ENCODE measurements at regions not wholly inside any gene's neighbourhood (a gene's known extent, or its start where the extent isn't known, plus 50 kb on each side); places are given as distances from the start of the nearest gene placed in this dataset.
"Not testable (repeated sequence)": the region's sequence is repeated elsewhere in the genome, so short reads cannot be mapped to it uniquely, and the experiment has no call there.

DNA sequence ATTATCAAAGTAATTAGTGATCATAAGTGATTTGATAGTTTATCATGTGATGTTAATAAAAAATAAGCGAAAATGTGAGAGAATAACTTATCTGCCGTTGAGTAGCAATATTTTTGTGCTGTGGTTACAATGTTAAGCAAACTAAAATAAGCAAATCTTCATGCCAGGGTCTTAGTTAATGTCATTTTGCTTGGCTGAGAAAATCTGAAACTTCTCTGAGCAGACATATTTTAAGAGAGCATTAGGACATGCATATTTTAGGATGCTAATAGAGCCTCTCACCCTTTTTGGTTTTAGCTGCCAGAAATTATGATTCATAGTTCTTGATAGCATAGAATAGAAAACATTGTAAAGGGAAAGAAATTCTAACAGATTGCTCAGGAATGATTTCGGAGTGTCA, 233.5 kb upstream of the ZEB2 start:
- DNase-seq (ENCODE audit: low read depth, low spot score), result no peak

DNA sequence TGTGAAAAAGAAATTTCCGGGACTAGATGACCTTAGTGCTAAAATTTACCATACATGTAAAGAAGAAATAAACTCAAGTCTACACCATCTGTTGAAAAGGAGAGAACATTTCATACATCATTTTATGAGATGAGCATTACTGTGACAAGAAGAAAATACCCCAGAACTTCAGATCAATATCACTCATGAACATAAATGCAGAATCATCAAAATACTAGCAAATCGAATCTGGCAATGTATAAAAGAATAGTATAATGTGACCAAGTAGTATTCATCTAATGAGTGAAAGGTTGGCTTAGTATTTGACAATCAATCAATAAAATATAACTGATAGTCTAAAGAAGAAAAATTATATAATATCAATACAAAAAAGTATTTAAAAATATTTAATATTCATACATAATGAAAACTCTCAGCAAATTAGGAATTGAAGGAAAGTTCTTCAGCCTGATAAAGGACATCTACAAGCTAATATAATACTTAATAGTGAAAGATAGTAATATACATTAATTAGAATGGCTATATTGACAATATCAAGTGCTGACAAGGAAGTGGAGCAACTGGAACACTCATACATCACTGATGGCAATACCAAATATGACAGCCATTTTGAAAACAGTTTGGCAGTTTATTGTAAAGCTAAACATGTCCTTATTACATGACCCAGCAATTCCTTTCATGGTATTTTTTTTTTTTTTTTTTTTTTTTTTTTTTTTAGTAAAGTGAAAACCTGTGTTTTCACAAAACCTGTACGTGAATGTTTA, 231.4 kb upstream of the ZEB2 start:
- no peak for DNase-seq (ENCODE audit: low read depth, low spot score)

DNA sequence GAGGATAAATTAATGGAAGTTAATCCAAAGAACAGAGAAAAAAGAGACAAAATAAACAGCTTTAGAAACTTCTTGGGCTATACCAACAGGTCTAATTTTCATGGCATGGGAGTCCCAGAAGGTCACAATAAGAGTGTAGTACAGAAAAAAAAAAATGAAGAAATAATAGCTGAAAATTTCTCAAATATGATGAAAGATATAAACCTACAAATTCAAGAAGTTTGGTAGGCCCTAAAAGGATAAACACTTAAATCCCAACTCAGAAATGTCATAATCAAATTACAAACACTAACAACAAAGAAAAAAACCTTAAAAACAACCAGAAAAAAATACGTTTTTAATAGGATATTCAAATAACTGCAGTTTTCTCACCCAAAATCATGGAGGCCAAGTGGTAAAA, 229.3 kb upstream of the ZEB2 start:
- DNase-seq (ENCODE audit: low read depth, low spot score), result no peak

DNA sequence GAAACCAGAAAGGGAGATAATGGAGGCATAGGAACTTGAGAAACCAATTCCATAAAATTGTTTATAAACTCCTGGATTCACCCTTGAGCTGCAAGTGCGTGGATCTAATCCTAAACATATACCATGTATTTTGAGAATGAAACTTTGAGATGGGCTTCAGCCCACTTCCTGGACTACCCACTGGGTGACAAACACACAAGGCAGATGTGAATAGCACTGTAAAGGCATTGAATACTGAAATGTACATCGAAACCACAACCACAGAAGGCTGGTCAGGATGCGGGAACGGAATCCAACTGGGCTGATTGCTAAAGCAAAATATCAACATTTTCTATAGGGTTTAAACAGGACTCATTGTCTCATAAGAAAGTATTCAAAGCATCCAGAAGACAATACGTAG, 228.5 kb upstream of the ZEB2 start:
- DNase-seq (ENCODE audit: low read depth, low spot score), result no peak

DNA sequence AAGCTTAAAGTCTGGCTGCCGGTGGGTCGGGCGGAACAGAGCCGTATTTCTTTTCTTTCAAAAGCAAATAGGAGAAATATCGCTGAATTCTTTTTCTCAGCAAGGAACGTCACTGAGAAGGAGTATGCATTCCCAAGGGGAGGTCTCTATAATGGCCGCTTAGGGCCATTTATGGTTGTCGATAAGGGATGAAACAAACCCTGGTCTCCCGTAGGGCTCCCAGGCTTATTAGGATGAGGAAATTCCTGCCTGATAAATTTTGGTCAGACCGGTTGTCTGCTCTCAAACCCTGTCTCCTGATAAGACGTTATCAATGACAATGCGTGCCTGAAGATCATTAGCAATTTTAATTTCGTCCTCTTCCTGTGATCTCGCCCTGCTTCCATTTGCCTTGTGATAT, 227.7 kb upstream of the ZEB2 start:
- DNase-seq (ENCODE audit: low read depth, low spot score), result no peak

DNA sequence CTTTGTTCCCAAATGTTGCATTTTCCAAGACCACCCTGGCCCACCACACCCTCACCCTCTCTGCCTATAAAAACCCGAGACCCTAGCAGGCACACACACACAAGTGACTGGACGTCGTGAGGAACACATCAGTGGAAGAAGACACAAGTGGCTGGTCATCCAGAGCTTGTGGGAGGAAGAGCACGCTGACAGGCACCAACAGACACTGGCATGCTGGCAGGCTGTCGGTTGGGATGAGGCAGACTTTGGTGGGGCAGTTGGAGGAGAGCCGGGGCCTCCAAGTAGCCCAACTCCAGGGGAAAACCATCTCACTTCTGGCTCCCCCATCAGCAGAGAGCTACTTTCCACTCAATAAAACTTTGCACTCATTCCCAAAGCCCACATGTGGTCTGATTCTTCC, 225.5 kb upstream of the ZEB2 start:
- DNase-seq (ENCODE audit: low read depth, low spot score), result no peak

DNA sequence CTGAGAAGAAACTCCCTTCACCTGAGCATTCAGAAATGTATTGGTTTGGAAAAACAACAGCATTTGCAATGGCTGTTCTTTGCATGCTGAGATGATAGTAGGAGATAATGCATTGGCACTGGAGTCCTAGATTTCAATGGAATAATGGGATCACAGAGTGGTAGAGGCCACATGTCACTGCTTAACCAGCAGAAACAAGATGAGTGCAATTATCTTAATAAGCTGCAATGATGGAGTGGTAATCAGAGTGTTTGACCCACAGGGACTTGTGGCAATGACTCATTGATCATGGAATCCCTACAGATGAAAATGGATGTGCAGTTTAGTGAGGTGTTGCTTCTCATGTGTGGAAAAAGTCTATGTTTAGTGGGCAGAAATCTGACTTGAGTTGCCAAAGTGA, 218.8 kb upstream of the ZEB2 start:
- no peak for DNase-seq (ENCODE audit: low read depth, low spot score)

DNA sequence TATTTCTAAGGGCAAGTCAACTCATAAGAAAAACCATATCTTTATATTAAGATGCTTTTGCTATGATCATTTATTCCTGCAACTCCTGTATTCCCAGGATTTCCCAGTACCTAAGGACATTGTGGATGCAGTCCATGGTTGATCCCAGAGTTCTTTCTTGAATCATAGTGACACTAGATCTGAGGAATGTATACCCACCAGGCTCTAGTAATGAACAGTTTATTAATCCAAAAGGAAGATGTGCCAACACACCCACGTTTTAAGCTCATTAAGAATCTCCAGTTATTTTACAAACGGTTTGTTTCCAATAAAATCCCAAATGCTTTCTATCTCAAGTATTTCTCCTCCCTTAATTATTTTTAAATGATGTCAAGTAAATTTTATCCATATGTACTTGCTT, 210.8 kb upstream of the ZEB2 start:
- no peak for DNase-seq (ENCODE audit: low read depth, low spot score)

DNA sequence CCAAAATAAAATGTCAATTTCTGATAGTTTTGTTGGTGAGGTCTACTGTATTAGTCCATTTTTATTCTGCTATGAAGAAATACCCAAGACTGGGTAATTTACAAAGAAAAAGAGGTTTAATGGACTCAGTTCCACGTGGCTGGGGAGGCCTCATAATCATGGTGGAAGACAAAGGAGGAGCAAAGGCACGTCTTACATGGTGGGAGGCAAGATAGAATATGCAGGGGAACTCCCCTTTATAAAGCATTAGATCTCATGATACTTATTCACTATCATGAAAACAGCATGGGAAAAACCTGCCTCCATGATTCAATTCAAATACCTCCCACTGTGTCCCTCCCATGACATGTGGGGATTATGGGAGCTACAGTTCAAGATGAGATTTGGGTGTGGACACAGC, 204.5 kb upstream of the ZEB2 start:
- DNase-seq (ENCODE audit: low read depth, low spot score), result not testable (repeated sequence)

DNA sequence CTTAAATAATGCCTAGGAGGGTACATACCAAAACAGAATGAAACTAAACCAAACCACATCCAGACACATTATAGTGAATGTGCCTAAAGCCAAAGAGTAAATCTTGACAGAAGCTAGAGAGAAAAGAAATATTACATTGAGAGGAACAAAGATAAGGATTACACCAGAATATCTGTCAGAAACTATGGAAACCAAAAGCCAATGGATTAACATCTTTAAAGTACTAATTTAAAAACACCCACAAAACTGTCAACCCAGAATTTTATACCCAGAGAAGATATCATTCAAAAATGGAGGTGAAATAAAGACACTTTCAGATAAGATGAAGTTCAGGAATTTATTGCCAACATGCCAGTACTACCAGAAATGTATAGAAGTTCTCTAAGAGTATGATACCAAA, 198.5 kb upstream of the ZEB2 start:
- no peak for DNase-seq (ENCODE audit: low read depth, low spot score)

DNA sequence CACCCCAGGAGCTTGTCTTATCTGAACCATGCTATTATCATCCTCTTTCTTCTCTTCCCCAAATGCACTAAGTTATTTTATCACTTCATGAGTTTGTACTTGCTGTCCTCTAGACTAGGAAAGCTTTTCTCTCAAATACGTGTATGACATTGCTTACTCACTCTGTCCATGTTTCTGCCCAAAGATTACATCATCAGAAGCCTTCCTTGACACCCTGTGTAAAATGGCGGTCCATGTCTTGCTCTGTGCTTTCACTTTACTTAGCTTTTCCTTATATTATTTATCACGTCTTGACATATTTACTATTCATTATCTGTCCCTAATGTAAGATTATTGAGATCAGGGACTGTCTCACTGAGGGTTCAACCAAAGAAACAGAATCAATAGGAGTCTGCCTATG, 196.1 kb upstream of the ZEB2 start:
- no peak for DNase-seq (ENCODE audit: low read depth, low spot score)

DNA sequence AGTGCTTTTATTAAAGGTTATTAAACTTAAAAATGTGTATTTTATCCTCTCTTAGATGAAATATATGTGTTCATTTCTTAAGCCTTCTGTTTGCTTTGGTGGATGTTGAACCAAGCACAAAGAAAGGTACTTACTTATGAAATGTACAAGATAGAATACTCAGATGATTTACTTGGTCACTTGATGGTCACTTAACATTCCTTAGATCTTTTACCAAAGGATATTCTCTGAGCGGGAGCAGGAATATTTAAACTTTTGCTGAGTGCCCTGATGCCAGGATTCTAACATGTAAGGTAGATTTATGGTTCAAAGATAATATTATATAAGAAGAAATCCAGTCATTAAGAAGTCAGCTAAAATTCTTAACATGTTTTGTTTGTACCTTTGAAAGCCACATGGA, 193.5 kb upstream of the ZEB2 start:
- DNase-seq (ENCODE audit: low read depth, low spot score), result no peak

DNA sequence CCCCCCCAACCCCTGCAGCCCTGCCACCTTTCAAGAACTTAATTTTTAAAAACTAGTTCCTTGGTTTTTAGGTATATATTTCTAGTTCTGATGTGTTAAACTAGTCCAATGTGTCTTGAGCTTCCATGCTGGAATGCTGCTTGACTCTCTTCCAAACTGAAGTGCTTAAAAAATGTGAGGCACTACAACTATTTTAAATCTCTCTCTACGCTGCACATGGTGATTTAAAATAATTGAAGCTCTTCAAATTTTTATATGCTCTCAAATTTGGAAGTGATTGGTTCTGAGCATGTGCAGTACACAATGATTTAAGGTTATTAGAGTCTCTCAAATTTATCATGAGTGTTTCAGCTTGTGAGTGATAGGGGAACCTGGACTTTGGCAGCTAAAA, 192.6 kb upstream of the ZEB2 start:
- DNase-seq (ENCODE audit: low read depth, low spot score), result no peak

DNA sequence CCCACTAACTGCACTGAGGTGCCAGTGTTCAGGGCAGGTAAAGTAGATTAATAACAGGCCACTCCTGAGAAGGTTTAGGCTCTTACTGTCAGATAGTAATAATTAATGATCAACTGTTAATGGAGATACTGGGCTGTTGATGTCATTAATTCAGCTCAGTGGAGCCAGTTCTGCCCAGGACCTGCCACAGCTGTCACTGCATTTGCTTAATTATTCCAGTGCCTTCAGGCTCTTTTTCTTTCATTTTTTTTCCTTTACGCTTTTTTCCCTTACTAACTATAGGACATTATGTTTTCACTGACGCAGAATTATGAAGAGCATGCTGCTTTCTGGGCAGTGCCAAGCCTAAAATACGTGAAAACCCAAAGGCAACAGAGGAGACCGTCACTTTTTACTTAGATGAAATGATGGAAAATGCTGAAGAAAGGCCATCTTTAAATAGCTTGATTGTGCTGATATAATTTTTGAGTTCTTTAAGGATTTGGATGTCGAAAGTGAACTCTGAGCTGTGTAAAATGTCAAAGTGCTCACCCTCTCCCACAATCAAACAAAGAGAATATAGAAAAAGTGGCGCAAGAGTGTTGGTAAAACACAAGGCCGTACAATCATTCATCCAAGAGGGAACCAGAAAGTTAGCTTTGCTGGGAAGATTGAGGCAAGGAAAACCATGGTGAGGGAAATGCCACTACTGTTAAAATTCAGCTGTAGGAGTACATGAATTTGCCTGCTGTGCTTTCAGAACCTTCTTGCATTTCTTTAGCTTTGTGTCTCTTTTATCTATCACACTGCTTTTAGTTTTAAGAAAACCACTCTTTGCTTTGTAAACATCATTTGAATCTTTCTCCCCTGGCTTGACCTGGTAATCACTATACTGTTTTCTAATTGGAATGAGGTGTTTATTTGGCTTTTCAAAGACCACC, 192.0 kb upstream of the ZEB2 start:
- no peak for DNase-seq (ENCODE audit: low read depth, low spot score)

DNA sequence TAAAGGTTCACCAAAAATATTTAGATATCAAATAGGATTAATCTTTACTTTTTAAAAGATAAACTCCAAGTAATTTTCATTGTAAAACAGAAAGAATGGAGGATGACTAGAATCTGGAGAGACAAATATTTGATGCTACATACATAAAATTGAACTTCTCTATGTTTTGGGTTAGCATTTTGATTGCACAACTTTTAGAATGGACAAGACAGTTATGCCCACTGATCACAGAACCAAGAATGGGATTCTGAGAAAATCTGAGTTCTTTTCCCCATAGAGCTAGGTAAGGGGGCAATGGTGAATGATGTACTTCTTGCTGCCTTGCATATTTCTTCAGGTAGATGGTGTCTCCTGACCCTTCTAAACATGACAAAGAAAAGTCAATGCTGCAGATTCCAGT, 191.2 kb upstream of the ZEB2 start:
- no peak for DNase-seq (ENCODE audit: low read depth, low spot score)

DNA sequence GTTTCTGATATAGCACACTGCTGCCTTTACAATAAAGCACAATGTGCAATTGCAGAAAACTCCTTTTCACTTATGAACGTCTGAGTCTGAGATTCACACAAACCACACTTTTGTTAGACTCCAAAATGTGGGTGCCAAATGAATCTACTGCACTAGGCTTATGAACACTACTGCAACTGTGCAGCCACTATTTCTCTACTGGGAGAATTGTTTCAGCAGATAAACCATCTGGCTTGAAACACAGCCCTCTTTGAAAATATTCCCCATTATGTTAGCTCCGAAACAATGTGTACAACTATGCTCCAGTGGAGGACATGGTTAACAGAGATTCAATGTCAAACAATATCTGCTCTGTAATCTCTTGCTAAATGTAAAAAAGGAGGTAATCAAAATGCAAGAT, 188.7 kb upstream of the ZEB2 start:
- no peak for DNase-seq (ENCODE audit: low read depth, low spot score)

DNA sequence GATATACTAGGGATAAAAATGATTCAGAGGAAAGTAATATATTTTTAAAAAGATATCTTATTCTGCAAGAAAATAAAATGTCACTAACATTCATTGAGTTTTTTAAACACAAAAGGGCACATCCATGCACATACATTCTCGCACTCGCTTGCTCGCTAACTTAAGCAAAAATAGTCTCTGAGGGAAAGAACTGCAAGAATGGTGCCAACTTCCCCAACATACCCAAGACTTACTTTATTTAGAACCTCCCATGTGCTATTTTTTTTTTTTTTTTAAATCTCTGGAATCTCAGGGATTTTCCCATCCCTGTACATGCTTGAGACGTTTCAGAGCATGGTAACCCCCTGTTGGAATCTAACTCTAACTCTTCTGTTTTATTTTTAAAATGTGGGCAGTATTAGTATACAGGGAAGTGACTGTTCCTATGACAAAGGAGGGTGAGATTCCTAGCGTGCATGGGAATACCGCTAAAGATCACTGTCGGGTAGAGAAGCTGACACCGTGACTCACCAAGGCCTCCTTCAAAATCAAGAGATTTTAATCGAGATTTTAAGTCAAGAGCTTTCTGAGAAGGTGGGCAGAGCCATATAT, 187.9 kb upstream of the ZEB2 start:
- no peak for DNase-seq (ENCODE audit: low read depth, low spot score)

DNA sequence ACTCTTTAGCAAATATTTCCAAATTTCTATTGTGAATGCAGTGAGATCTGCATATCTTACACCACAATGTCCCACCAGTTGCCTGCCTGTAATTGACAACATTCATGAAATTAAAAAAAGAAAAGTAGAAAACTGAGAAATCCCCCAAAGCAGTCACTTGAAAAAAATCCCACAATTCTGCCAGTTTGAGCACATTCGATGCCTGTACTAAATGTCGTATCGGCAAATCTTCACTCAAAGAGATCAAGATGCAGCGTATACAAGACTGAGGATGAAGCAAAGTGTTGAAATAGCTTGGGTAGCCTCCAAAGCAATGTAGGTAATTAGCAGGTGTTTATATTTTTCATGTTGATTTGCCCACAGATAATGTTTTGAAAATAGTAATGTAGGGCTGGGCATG, 186.7 kb upstream of the ZEB2 start:
- no peak for DNase-seq (ENCODE audit: low read depth, low spot score)

DNA sequence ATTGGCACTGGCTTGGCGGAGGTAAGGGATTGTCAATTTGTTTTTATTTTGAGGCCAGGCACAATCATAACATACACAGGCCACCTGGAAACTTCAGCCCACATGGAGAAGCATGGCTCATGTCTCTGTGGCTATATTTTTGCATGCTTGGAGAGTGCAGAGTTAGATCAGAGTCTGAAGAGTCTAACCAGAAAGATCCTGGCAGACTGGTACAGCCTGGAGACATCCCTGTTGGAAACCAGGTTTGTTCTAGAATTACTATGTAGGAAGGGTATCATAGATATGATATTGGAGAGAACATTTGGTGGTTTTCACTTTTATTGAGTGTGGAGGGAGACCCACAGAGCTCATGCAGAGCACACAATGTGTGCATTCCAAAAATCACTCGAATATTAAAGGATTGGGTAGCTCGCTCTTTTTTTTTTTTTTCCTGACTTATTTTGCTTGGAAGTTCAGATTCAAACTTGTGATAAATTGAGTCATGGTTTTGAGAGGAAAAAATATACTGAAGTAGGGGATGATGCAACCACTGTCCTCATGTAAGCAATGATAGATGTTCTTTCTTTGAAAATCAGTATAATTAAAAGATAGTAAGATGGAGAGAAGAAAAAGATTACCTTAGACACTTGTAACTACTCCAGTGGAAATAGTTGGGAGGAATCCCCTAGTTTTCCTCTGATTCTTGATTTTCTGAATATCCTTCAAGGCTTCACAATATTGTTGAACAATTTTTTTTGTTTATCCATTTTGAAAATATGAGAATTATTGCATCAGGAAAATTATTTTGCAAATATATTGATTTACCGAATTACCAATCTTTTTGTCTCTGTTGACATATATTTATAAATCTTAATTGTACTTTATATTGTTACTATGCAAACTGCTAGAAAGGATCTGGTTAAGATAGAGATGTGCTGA, 185.7 kb upstream of the ZEB2 start:
- DNase-seq (ENCODE audit: low read depth, low spot score), result no peak

DNA sequence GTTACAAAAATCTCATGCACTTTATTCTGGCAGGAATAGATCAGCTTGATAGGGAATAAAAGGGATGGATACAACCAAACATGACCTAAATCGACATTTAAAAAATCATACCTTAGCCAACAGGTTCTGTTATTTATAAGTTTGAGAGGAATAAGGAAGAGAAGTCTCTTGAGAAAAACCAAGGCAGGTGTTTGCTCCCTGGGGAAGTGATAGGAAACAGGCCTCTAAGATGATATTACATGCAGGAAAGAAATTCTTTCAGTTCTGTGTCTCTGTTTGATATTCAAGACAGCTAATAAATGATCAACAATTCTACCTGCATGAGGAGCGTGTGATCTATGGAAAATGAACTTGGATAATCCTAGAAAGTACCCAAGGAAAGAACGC, 184.8 kb upstream of the ZEB2 start:
- DNase-seq (ENCODE audit: low read depth, low spot score), result no peak

DNA sequence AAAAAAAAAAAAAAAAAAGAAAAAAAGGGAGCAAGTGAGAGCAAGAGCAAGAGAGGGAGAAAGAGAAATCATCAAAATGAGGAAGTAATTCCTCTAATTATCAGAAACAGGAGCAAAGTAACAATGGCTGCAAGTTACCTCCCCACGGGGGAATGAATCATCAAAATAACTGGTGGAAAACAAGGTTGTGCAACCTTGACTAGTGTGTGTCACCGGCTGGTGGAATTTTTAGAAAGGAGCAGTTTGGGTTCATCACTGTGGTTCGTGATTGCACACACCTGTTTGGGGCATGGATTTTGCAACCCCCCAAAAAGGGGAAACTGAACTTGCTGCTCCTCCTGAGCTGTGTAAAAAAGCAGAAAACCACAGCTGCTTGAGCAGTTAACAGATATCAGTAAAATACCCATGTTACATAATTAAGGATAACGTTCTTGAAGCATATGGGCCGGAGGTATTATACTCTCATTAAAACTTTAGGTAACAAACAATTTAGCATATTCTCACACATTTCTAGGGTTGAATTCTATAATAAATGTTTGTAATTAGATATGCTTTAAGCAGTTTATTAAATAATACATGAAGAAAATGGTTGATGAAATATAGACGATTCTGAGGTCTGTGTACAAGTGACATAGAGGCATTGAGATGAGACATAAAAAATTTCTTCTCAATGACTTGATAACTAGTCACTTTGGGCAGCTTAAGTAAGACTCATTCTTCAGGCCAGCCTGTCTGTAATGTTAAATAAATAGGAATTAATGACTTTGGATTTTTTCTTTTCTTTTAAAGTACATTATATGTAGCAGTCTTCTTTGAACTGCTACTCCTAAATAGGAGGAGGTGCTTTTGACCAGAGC, 184.2 kb upstream of the ZEB2 start:
- DNase-seq (ENCODE audit: low read depth, low spot score), result no peak
